PFSK-1 (cell line): ENCODE measurements at regions not wholly inside any gene's neighbourhood (a gene's known extent, or its start where the extent isn't known, plus 50 kb on each side); places are given as distances from the start of the nearest gene placed in this dataset.

Source experiments
- FOXP2 ChIP-seq: optimal IDR thresholded peaks from 2 replicates; pipeline ENCODE3; 2011; ENCODE audit warnings: borderline replicate concordance, control low read depth, inconsistent platforms; ENCODE audit not compliant: insufficient read depth; ENCODE audit errors: extremely low read length, extremely low read depth
- POLR2AphosphoS5 ChIP-seq: IDR thresholded peaks from 2 replicates; pipeline ENCODE4 v1.6.1; 2012; ENCODE audit warnings: low read depth, mild to moderate bottlenecking, control low read depth, low read length, moderate library complexity
- REST ChIP-seq, 2 experiments: IDR thresholded peaks; 2 replicates each; pipeline versions ENCODE4 v1.6.1 to v1.8.0; 2011 to 2012; ENCODE audit warnings: low read depth in 2 of 2, low read length in 2 of 2, control low read depth in 1 of 2, inconsistent platforms in 1 of 2, mild to moderate bottlenecking in 1 of 2, moderate library complexity in 1 of 2; ENCODE audit not compliant: insufficient read depth in 1 of 2
- SIN3A ChIP-seq: IDR thresholded peaks from 2 replicates; pipeline ENCODE4 v1.6.1; 2012; ENCODE audit warnings: mild to moderate bottlenecking, low read length, moderate library complexity, borderline replicate concordance; ENCODE audit not compliant: insufficient read depth
- TAF1 ChIP-seq: IDR thresholded peaks from 2 replicates; pipeline ENCODE4 v1.6.1; 2012; ENCODE audit warnings: low read length, control low read depth, borderline replicate concordance; ENCODE audit not compliant: insufficient read depth

GRCh38 chr5:143662020-143662419, 149.9 kb upstream of the HMHB1 start:
- TF ChIP-seq POLR2AphosphoS5 (no peak), FOXP2 (no peak), TAF1 (no peak), REST (IDR thresholded peaks at IDR 0.05; ENCODE audit: insufficient read depth in 1 of 2, low read depth in 2 of 2, low read length in 2 of 2) (no peak), SIN3A (no peak)

- no peak for TF ChIP-seq POLR2AphosphoS5
- TF ChIP-seq SIN3A, result no peak
- TF ChIP-seq TAF1, result no peak
- TF ChIP-seq REST (IDR thresholded peaks at IDR 0.05; ENCODE audit: insufficient read depth in 1 of 2, low read depth in 2 of 2, low read length in 2 of 2), result no peak
- no peak for TF ChIP-seq FOXP2
Measured at GRCh38 chr5:143660625-143661024, 151.3 kb upstream of the HMHB1 start.

GRCh38 chr5:143659599-143660238, 152.2 kb upstream of the HMHB1 start:
- TF ChIP-seq POLR2AphosphoS5 (no peak), FOXP2 (no peak), REST (IDR thresholded peaks at IDR 0.05; ENCODE audit: insufficient read depth in 1 of 2, low read depth in 2 of 2, low read length in 2 of 2) (no peak), SIN3A (no peak), TAF1 (no peak)

- TF ChIP-seq POLR2AphosphoS5, result no peak
- no peak for TF ChIP-seq REST (IDR thresholded peaks at IDR 0.05; ENCODE audit: insufficient read depth in 1 of 2, low read depth in 2 of 2, low read length in 2 of 2)
- TF ChIP-seq TAF1, result no peak
- TF ChIP-seq SIN3A, result no peak
- TF ChIP-seq FOXP2, result no peak
Measured at GRCh38 chr5:143658956-143659355, 153.0 kb upstream of the HMHB1 start.
